ENCODE measurements at regions not wholly inside any gene's neighbourhood (a gene's known extent, or its start where the extent isn't known, plus 50 kb on each side); places are given as distances from the start of the nearest gene placed in this dataset.

DNA sequence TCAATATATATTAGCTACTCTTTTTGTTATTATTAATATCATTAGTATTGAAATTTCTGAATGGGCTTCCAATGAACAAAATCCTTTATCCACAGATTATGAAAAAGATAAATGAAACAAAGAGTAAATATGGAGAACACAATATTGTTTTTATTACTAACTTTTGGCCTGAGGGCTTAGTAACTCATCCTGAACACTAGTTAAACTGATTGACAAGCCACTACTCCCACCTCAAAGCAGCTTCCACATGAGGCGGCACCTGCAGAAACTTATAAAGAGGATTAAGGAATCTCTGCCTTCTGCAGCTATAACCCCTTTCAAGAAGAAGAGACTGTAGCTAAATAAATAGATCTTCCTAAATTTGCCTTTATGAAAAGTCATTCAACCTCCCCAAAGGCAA is 187.6 kb upstream of the ALG10 start:
- Mint-ChIP-seq H3K4me1 (no peaks in the 10 kb centered on the region), H3K27me3 (ENCODE audit: insufficient read depth, low read depth, poor library complexity) (no peaks in the 10 kb centered on the region), H3K9me3 (no peaks in the 10 kb centered on the region), H3K4me3 (no peak overlapping the region), H3K27ac (no peak overlapping the region), H3K36me3 (ENCODE audit: low read depth) (no peaks in the 10 kb centered on the region)
- Histone ChIP-seq H2AFZ (no peak overlapping the region), H3K36me3 (ENCODE audit: insufficient read depth) (no peaks in the 10 kb centered on the region), H3K79me2 (replicated peaks; ENCODE audit: insufficient read depth) (no peaks in the 10 kb centered on the region), H4K20me1 (replicated peaks; ENCODE audit: insufficient read depth) (no peaks in the 10 kb centered on the region), H3K4me2 (no peak overlapping the region), H3F3A (replicated peaks; ENCODE audit: low read depth) (no peaks in the 10 kb centered on the region), H3K27me3 (ENCODE audit: insufficient read depth) (no peaks in the 10 kb centered on the region), H3K9me2 (ENCODE audit: insufficient read depth) (no peaks in the 10 kb centered on the region), H3K27ac (ENCODE audit: low read depth) (no peak overlapping the region), H3K4me3 (no peak overlapping the region), H3K4me1 (ENCODE audit: insufficient read depth) (no peaks in the 10 kb centered on the region)
- ATAC-seq (no peak), DNase-seq (ENCODE audit: low spot score) (no peak)
- TF ChIP-seq, protein P1, sequence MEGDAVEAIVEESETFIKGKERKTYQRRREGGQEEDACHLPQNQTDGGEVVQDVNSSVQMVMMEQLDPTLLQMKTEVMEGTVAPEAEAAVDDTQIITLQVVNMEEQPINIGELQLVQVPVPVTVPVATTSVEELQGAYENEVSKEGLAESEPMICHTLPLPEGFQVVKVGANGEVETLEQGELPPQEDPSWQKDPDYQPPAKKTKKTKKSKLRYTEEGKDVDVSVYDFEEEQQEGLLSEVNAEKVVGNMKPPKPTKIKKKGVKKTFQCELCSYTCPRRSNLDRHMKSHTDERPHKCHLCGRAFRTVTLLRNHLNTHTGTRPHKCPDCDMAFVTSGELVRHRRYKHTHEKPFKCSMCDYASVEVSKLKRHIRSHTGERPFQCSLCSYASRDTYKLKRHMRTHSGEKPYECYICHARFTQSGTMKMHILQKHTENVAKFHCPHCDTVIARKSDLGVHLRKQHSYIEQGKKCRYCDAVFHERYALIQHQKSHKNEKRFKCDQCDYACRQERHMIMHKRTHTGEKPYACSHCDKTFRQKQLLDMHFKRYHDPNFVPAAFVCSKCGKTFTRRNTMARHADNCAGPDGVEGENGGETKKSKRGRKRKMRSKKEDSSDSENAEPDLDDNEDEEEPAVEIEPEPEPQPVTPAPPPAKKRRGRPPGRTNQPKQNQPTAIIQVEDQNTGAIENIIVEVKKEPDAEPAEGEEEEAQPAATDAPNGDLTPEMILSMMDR (conservative IDR thresholded peaks at IDR 0.05; ENCODE audit: low read depth in 2 of 2): no peak
- TF ChIP-seq CREB1 (CRISPR knock-in tag; IDR thresholded peaks at IDR 0.05; ENCODE audit: low read depth) (no peak), EZH2phosphoT487 (IDR thresholded peaks at IDR 0.05; ENCODE audit: unreplicated experiment) (no peak), NANOG (IDR thresholded peaks at IDR 0.05; ENCODE audit: borderline replicate concordance) (no peak), ZNF114 (CRISPR knock-in tag; IDR thresholded peaks at IDR 0.05) (no peak)

DNA sequence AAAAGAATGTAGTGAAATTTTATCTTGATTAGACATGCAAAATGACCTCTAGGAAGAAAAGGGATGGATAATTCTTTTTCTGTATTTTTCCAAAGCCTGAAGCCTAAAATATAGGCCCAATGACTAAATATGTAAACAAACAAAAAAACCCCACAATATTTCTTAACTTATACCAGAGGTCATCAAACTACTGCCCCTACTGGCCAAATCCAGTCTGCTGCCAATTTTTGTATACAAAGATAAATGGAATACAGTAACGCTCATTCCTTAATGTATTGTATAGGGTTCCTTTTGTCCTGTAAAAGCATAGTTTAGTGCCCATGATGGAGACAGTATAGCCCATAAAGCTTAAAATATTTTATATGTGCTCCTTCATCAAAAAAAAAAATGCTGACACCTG is 145.7 kb upstream of the ALG10 start:
- H3K36me3 Mint-ChIP-seq (ENCODE audit: low read depth): peaks cover 19% of the 10 kb centered on the region
- no peak overlapping the region for H3K4me3 Mint-ChIP-seq
- no peaks in the 10 kb centered on the region for H3K27me3 Mint-ChIP-seq (ENCODE audit: insufficient read depth, low read depth, poor library complexity)
- no peaks in the 10 kb centered on the region for H3K27me3 ChIP-seq (ENCODE audit: insufficient read depth)
- H3K4me3 ChIP-seq: no peak overlapping the region
- H3K9me3 Mint-ChIP-seq: peaks cover 27% of the 10 kb centered on the region
- H3K4me2 ChIP-seq: no peak overlapping the region
- TF ChIP-seq, protein P1 (conservative IDR thresholded peaks at IDR 0.05; ENCODE audit: low read depth in 2 of 2): peak; percentile 36 to 76
- TF ChIP-seq, protein P2, sequence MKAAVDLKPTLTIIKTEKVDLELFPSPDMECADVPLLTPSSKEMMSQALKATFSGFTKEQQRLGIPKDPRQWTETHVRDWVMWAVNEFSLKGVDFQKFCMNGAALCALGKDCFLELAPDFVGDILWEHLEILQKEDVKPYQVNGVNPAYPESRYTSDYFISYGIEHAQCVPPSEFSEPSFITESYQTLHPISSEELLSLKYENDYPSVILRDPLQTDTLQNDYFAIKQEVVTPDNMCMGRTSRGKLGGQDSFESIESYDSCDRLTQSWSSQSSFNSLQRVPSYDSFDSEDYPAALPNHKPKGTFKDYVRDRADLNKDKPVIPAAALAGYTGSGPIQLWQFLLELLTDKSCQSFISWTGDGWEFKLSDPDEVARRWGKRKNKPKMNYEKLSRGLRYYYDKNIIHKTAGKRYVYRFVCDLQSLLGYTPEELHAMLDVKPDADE (IDR thresholded peaks at IDR 0.05): no peak
- no peak for TF ChIP-seq NANOG (IDR thresholded peaks at IDR 0.05; ENCODE audit: borderline replicate concordance)
- no peak overlapping the region for H3K27ac Mint-ChIP-seq
- DNase-seq (ENCODE audit: low spot score): peak; percentile 52
- no peaks in the 10 kb centered on the region for H3K36me3 ChIP-seq (ENCODE audit: insufficient read depth)
- ATAC-seq: no peak
- H3K79me2 ChIP-seq (replicated peaks; ENCODE audit: insufficient read depth): no peaks in the 10 kb centered on the region
- H3F3A ChIP-seq (replicated peaks; ENCODE audit: low read depth): no peaks in the 10 kb centered on the region
- no peaks in the 10 kb centered on the region for H3K9me2 ChIP-seq (ENCODE audit: insufficient read depth)
- no peaks in the 10 kb centered on the region for H3K4me1 ChIP-seq (ENCODE audit: insufficient read depth)
- no peaks in the 10 kb centered on the region for H3K4me1 Mint-ChIP-seq
- no peak overlapping the region for H3K27ac ChIP-seq (ENCODE audit: low read depth)
- H2AFZ ChIP-seq: no peak overlapping the region
- H4K20me1 ChIP-seq (replicated peaks; ENCODE audit: insufficient read depth): no peaks in the 10 kb centered on the region
